T-helper 2 cell treated with Interferon-gamma antibody and Interleukin-4, amounts not matched to agents 5 μg/mL and 100 μg/mL, for 36 hours (primary cell): ENCODE measurements at regions not wholly inside any gene's neighbourhood (a gene's known extent, or its start where the extent isn't known, plus 50 kb on each side); places are given as distances from the start of the nearest gene placed in this dataset.

Experiments
- DNase-seq: peaks from one replicate; pipeline ENCODE4 v3.0.0; 2021; ENCODE audit warnings: low spot score
- H3K27ac Mint-ChIP-seq: one replicate; pipeline ENCODE4 v1.8.0; 2021; ENCODE audit warnings: mild to moderate bottlenecking, mixed read lengths
- H3K27me3 Mint-ChIP-seq: one replicate; pipeline ENCODE4 v1.8.0; 2021; ENCODE audit warnings: low read depth, mixed read lengths
- H3K36me3 Mint-ChIP-seq: one replicate; pipeline ENCODE4 v1.8.0; 2021; ENCODE audit warnings: low read depth, mixed read lengths
- H3K4me1 Mint-ChIP-seq: one replicate; pipeline ENCODE4 v1.8.0; 2021; ENCODE audit warnings: low read depth, mixed read lengths
- H3K4me3 Mint-ChIP-seq: one replicate; pipeline ENCODE4 v1.8.0; 2022; ENCODE audit warnings: mild to moderate bottlenecking, moderate library complexity, mixed read lengths
- H3K9me3 Mint-ChIP-seq: one replicate; pipeline ENCODE4 v1.8.0; 2021; ENCODE audit warnings: mixed read lengths

DNA sequence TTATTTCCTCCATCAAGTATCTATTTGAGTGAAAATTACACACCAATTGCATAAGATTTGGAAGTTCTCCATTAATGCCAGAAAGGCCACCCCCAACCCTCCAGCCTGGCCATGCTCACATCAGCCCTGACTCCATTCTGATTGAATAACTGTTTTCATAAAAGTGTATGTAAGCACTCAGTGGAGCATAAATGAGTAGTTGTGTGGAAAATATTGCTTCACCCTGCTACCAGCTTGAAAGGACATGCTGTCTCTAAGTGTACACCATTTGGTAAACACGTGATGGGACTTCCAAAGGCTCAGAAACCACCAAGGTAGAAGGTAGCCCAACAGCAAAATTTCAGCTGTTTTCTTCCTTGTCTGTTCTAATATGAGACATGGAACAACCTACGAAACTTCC, 393.8 kb downstream of the ZNF385D start:
- Mint-ChIP-seq H3K27ac (no peak overlapping the region), H3K27me3 (no peaks in the 10 kb centered on the region), H3K4me1 (no peaks in the 10 kb centered on the region), H3K9me3 (peaks cover 32% of the 10 kb centered on the region), H3K36me3 (no peaks in the 10 kb centered on the region), H3K4me3 (no peak overlapping the region)
- DNase-seq, result no peak

DNA sequence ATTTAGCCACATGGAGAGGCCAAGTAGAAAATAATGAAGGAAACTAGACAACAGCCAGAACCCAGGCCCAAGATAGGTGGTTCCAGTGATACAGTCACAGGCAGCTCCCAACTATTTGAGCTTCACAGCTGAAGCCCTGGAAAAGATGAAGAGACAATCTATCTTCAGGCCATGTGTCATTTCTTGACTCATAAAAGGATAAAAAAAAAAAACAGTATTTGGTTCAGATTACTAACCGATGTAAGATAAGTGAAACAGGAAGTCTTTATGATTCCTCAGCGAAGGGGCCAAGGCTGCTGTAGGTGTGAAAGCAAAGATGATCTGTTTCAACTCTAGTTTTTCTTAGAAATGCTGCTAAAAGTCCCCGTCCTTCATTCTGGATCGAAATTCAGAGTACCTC, 394.6 kb downstream of the ZNF385D start:
- H3K9me3 Mint-ChIP-seq, result peaks cover 26% of the 10 kb centered on the region
- no peak for DNase-seq
- no peak overlapping the region for H3K4me3 Mint-ChIP-seq
- H3K36me3 Mint-ChIP-seq, result no peaks in the 10 kb centered on the region
- no peaks in the 10 kb centered on the region for H3K4me1 Mint-ChIP-seq
- H3K27me3 Mint-ChIP-seq, result no peaks in the 10 kb centered on the region
- no peak overlapping the region for H3K27ac Mint-ChIP-seq

DNA sequence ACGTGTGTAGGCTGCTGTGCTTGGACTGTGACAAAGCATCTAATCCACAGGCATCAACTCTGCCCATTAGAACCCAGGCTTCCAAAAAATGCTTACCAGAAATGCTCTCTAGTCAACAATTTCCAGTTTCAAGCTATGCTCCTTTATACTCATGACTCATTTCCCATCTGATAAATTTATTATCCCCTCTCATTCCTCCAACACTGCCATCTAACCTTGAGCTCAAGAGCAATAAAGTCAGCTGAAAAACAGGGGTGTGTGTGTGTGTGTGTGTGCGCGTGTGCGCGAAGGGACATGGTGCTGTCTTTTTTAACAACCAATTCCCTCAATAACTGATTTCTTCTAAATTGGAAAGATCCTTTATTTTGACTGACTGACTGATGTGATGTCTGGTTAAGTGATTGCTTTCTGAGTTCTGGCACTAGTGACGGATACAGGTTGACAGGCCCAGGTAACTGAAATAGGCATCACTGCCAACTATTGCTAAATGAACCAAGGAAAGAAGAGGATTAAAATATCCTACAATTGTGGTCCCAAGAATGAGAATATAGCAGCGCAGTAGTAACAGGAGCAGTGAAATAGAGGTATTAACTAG, 405.5 kb downstream of the ZNF385D start:
- DNase-seq, result no peak
- Mint-ChIP-seq H3K4me1 (no peaks in the 10 kb centered on the region), H3K4me3 (no peak overlapping the region), H3K27ac (no peak overlapping the region), H3K27me3 (no peaks in the 10 kb centered on the region), H3K9me3 (peaks cover 20% of the 10 kb centered on the region), H3K36me3 (no peaks in the 10 kb centered on the region)

DNA sequence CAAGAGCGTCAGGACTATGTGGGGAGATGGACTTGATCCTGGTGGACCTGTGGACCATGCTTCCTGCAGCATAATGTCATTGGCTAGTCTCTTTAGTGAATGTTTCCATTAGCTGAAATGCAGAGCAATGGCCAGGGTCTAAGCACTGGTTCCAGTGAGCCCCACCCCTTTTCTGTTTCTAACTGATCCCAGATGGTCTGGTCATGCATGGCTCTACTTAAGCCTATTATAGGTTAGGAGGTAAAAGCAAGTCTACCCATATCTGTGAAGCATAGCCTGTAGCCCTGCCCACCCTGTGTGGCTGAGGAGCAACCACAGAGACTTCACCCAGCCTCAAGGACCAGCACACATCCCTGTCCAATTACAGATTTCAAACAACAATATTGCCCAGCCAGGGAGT, 419.2 kb downstream of the ZNF385D start:
- no peaks in the 10 kb centered on the region for H3K4me1 Mint-ChIP-seq
- H3K27me3 Mint-ChIP-seq, result no peaks in the 10 kb centered on the region
- no peak overlapping the region for H3K27ac Mint-ChIP-seq
- no peak overlapping the region for H3K4me3 Mint-ChIP-seq
- H3K36me3 Mint-ChIP-seq, result no peaks in the 10 kb centered on the region
- DNase-seq, result no peak
- H3K9me3 Mint-ChIP-seq, result peaks cover 9% of the 10 kb centered on the region

DNA sequence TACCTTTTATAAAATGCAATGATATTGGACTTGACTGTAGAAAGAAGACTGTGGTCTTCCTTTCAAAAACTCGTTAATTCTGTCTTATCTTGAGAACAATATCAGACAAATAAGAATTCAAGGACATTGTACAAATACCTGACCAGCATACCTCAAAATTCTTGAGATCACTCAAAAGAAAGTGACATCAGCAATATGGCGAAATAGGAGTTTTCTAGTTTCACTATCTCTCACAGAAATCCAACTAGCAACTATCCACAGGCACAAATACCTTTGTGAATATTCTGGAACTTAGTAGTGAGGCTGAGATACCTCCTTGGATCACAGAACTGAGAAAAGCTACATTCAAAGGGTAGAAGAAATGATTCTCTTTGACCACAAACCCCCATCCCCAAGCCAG, 419.7 kb downstream of the ZNF385D start:
- Mint-ChIP-seq H3K4me3 (no peak overlapping the region), H3K4me1 (no peaks in the 10 kb centered on the region), H3K27me3 (no peaks in the 10 kb centered on the region), H3K9me3 (peaks cover 9% of the 10 kb centered on the region), H3K27ac (no peak overlapping the region), H3K36me3 (no peaks in the 10 kb centered on the region)
- no peak for DNase-seq

DNA sequence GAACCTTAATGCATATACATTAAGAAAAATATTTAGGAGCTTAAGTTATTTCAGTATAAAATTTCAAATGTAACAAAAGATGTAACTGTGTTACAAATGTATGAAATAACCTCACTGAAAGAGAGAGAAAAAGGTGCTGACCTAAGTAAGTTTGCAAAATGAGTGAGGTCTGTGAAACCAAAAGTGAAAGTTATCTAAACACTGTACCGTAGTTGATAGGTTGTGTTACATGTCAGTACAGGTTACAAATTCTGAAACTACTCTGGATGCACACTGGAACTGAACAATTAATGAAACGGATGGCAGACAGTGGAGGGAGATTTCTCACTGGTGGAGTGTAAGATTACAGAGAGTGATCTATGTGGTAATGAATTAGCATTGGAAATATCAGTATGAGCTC, 420.7 kb downstream of the ZNF385D start:
- Mint-ChIP-seq H3K4me3 (no peak overlapping the region), H3K4me1 (no peaks in the 10 kb centered on the region), H3K36me3 (no peaks in the 10 kb centered on the region)

DNA sequence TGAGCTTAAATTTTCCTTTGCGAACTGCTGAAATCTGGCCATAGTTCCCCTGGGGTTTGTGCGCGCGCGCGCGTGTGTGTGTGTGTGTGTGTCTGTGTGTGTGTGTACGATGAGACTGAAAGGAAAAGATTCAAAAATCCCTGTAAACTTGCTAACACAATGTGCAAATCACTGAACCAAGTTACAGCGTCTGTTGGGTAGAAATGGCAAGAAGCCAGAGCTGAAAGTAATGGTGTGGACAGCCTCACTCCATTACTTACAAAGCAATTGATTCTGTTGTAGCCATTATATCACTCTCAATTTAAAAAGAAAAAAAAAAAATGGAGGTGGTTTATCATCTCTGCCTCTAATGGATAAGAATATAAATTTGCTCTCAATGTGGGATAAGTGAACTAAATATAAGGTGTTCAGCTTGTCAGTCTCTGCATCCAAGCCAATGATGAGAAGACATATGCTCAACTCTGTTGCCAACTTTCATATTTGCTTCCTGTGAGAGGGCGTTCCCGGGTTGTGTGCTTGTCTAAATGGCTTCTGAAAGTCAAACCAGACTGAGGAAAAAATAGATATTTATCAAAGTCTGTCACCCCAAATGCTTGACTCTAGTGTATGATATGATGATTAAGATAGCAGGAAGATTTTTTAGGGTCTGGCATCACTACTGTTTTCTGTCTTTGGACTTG, 422.2 kb downstream of the ZNF385D start:
- Mint-ChIP-seq H3K27me3 (no peaks in the 10 kb centered on the region), H3K27ac (no peak overlapping the region), H3K4me1 (no peaks in the 10 kb centered on the region), H3K9me3 (peaks cover 9% of the 10 kb centered on the region), H3K4me3 (no peak overlapping the region), H3K36me3 (no peaks in the 10 kb centered on the region)
- no peak for DNase-seq

More for the DNA sequence above, 420.7 kb downstream of the ZNF385D start:
- H3K27ac Mint-ChIP-seq, result no peak overlapping the region
- DNase-seq, result no peak
- H3K9me3 Mint-ChIP-seq, result peaks cover 9% of the 10 kb centered on the region
- H3K27me3 Mint-ChIP-seq, result no peaks in the 10 kb centered on the region

DNA sequence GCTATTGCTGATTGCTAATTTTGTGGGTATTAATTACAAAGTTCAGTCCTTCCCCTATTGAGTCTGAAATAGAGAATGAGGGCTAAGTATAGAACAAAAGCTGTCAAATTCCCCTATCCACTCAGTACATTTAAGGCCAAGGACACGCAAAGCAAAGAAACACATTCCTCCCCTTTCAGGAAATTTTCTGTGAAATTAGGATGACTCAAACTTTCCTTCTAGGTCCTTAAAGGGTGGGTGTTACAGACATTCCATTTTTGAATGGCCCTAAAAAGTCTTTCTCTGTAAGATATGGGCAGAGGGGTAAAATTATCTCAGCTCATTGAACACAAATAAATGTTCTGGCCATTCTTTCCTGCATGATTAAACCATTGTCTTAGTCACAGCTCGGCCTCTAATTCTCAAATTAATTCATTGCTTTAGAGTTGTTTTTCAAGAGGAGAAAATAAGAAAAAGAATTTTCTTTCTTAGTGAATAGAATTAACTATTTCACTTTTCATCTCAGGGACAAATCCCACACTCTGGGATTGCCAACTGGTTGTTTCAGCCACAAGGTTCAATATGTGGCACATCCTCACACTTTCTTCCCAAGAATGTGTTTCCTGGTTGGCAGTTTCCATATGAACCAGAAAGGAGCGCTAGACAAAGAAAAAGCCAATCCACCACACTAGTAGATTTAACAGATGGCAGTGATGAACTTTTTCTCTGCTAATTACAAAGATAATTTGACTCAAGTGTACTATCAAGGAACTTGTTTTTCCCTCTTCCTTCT, 424.1 kb downstream of the ZNF385D start:
- DNase-seq, result no peak
- peaks cover 9% of the 10 kb centered on the region for H3K9me3 Mint-ChIP-seq
- H3K4me3 Mint-ChIP-seq, result no peak overlapping the region
- no peaks in the 10 kb centered on the region for H3K36me3 Mint-ChIP-seq
- no peak overlapping the region for H3K27ac Mint-ChIP-seq
- no peaks in the 10 kb centered on the region for H3K4me1 Mint-ChIP-seq
- H3K27me3 Mint-ChIP-seq, result no peaks in the 10 kb centered on the region

DNA sequence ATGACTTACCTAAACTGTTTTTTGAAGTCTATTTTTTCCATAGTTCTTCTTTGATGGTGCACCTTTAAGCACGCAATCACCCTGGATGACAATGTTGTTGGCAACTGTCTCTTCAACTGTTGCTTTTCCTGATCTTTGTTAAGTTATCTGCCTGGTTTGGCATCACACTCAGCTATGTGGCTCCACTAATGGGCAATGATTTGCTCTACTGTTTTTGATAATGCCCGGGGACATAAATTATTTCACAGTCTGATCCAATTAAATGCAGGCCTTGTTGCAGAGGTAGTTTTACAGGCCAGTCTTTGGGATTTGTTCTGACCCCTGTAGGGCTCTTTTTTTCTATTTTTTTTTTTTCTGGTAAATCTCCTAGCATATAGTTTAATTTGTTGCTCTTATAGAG, 436.3 kb downstream of the ZNF385D start:
- no peaks in the 10 kb centered on the region for H3K4me1 Mint-ChIP-seq
- H3K36me3 Mint-ChIP-seq, result no peaks in the 10 kb centered on the region
- DNase-seq, result no peak
- no peak overlapping the region for H3K27ac Mint-ChIP-seq
- no peak overlapping the region for H3K4me3 Mint-ChIP-seq
- no peaks in the 10 kb centered on the region for H3K27me3 Mint-ChIP-seq
- H3K9me3 Mint-ChIP-seq, result peaks cover 12% of the 10 kb centered on the region

DNA sequence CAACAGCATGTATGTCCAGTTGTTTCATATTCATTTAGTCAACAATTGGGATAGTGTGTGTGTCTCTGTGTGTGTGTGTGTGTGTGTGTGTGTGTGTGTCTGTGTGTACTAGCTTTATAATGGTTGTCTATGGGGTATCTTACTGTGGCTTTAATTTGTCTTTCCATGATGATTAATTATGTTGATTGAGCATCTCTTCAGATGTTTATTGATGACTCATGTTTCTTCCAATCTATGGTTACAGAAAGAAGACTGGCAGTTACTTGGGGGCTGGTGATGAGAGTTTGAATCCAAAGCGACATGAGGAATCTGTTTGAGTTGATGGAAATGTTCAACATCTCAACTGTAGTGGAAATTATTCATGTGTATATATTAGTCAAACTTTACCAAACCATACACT, 440.1 kb downstream of the ZNF385D start:
- Mint-ChIP-seq H3K4me3 (no peak overlapping the region), H3K27me3 (no peaks in the 10 kb centered on the region), H3K36me3 (no peaks in the 10 kb centered on the region), H3K27ac (no peak overlapping the region), H3K4me1 (no peaks in the 10 kb centered on the region), H3K9me3 (peaks cover 14% of the 10 kb centered on the region)
- no peak for DNase-seq

DNA sequence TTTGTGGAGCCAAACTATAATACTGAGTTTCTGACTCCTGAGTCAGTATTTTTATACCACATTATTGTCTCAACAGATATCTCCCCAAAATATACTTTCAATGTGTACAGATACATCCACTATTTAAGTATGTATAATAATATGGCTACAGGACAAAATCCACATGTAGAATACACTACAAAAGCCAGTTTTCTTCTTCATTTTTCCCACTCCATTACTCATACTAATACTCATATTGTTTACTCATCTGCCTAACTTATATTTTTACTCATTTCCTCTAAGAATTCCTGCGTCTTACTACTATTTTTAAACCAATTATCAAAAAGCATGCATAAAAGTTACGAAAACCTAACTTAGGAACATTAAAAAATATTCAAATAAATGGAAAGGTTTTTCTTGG, 440.8 kb downstream of the ZNF385D start:
- Mint-ChIP-seq H3K27ac (no peak overlapping the region), H3K9me3 (peaks cover 18% of the 10 kb centered on the region), H3K36me3 (no peaks in the 10 kb centered on the region), H3K4me3 (no peak overlapping the region), H3K27me3 (no peaks in the 10 kb centered on the region), H3K4me1 (no peaks in the 10 kb centered on the region)
- no peak for DNase-seq

DNA sequence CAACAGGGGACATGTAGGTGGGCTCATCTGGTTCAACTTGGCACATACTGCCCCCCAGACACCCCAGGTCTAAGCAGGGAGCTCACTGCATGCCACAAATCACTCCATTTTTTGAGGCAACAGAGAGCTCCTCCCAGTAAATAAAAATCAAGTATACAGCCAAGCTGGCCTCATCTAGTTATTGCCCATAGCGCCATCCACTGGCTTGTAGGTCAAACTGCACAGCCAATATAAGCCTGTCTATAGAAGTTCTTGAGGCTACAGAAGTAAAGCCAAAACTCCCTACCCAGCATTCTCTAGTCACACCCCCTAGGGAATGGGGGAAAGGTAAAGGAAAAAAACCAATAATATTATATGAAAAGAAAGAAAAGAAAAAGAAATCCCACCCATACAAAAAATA, 453.7 kb downstream of the ZNF385D start:
- no peaks in the 10 kb centered on the region for H3K27me3 Mint-ChIP-seq
- H3K9me3 Mint-ChIP-seq, result peaks cover 48% of the 10 kb centered on the region
- no peak for DNase-seq
- no peaks in the 10 kb centered on the region for H3K36me3 Mint-ChIP-seq
- H3K27ac Mint-ChIP-seq, result no peak overlapping the region
- no peak overlapping the region for H3K4me3 Mint-ChIP-seq
- no peaks in the 10 kb centered on the region for H3K4me1 Mint-ChIP-seq

DNA sequence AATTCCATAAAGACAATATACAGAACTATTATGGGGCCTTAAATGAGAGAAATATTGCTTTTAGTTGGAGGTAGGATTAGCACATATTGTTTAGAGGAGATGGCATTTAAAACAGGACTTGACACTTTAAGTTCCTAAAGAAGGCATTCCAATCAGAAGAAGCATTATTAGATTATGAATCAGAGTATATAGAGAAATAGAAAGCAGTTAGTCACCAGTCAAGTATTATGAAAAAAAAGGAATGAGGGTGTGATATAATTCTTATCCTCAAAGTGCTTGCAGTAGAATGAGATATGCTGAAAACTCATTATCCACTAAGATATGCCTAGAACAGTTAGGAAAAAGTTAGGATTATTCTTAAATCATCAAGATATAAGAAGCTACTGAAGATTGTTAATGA, 456.2 kb downstream of the ZNF385D start:
- DNase-seq, result no peak
- H3K27ac Mint-ChIP-seq, result no peak overlapping the region
- no peak overlapping the region for H3K4me3 Mint-ChIP-seq
- H3K27me3 Mint-ChIP-seq, result no peaks in the 10 kb centered on the region
- H3K36me3 Mint-ChIP-seq, result no peaks in the 10 kb centered on the region
- H3K4me1 Mint-ChIP-seq, result no peaks in the 10 kb centered on the region
- H3K9me3 Mint-ChIP-seq, result peaks cover 34% of the 10 kb centered on the region

DNA sequence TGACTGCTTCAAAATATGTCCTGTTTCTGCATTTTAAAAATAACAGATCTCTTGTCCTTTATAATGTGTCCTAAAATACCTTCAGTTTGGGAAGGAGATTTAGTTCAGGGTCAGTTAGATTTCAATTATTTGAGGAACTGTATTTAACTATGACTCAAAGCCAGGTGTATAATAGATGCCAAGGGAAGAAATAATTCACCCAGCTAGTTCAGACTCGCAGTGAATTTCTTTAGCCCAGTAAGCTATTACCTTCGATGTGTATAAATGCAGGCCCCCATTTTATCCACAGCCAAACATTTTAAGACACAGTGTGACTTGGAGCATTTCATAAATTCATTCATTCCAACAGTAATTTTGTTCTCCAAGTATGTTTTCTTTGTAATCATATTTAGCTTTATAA, 458.0 kb downstream of the ZNF385D start:
- Mint-ChIP-seq H3K27me3 (no peaks in the 10 kb centered on the region), H3K27ac (no peak overlapping the region), H3K4me3 (no peak overlapping the region), H3K9me3 (peaks cover 21% of the 10 kb centered on the region), H3K4me1 (no peaks in the 10 kb centered on the region), H3K36me3 (no peaks in the 10 kb centered on the region)
- DNase-seq, result no peak
